SH-SY5Y (cell line): ENCODE measurements at regions not wholly inside any gene's neighbourhood (a gene's known extent, or its start where the extent isn't known, plus 50 kb on each side); places are given as distances from the start of the nearest gene placed in this dataset.

Experiments
- GATA2 ChIP-seq: IDR thresholded peaks from 2 replicates; pipeline ENCODE4 v1.6.1; 2011; ENCODE audit warnings: mild to moderate bottlenecking, low read depth, low read length
- GATA3 ChIP-seq: IDR thresholded peaks from 2 replicates; pipeline ENCODE4 v1.6.1; 2011; ENCODE audit warnings: low read depth, mild to moderate bottlenecking, low read length, moderate library complexity

GRCh38 chr14:87492561-87492960 is 500.4 kb downstream of the GALC start:
- TF ChIP-seq GATA3 (no peak), GATA2 (no peak)
